Activated CD4-positive, CD25-positive, alpha-beta regulatory T cell treated with anti-CD3 and anti-CD28 coated beads, Interleukin-2, amount 50 U/mL, for 24 hours (primary cell): ENCODE measurements at regions not wholly inside any gene's neighbourhood (a gene's known extent, or its start where the extent isn't known, plus 50 kb on each side); places are given as distances from the start of the nearest gene placed in this dataset.

Experiments
- ATAC-seq, 2 donors: fragments of 150-1000 bp; cut with Tn5 transposase; one replicate each; pipeline ENCODE4 v1.10.0; 2021; ENCODE audit warnings: mild to moderate bottlenecking in 1 of 2, moderate library complexity in 1 of 2

GRCh38 chr13:40230833-40231266 is 435.6 kb downstream of the FOXO1 start:
- ATAC-seq: peak; percentile 46 to 49

- no peak for ATAC-seq
Measured at GRCh38 chr13:40231311-40231710, 435.1 kb downstream of the FOXO1 start.

GRCh38 chr13:40231751-40232150 is 434.7 kb downstream of the FOXO1 start:
- no peak for ATAC-seq

GRCh38 chr13:40232311-40233040 is 434.0 kb downstream of the FOXO1 start:
- ATAC-seq: no peak

- ATAC-seq: no peak
Measured at GRCh38 chr13:40233731-40234195, 432.7 kb downstream of the FOXO1 start.

GRCh38 chr13:40235160-40235796 is 431.2 kb downstream of the FOXO1 start:
- no peak for ATAC-seq

- ATAC-seq: no peak
Measured at GRCh38 chr13:40236566-40237168, 429.8 kb downstream of the FOXO1 start.

- ATAC-seq: no peak
Measured at GRCh38 chr13:40238761-40239160, 427.7 kb downstream of the FOXO1 start.

GRCh38 chr13:40240293-40240692 is 426.1 kb downstream of the FOXO1 start:
- no peak for ATAC-seq

- no peak for ATAC-seq
Measured at GRCh38 chr13:40241125-40241798, 425.2 kb downstream of the FOXO1 start.

- ATAC-seq: no peak
Measured at GRCh38 chr13:40243047-40243446, 423.4 kb downstream of the FOXO1 start.

- no peak for ATAC-seq
Measured at GRCh38 chr13:40243982-40244381, 422.5 kb downstream of the FOXO1 start.

- no peak for ATAC-seq
Measured at GRCh38 chr13:40245567-40245966, 420.9 kb downstream of the FOXO1 start.

GRCh38 chr13:40247845-40248244 is 418.6 kb downstream of the FOXO1 start:
- ATAC-seq: peak; percentile 66 to 80

GRCh38 chr13:40251343-40252032 is 415.0 kb downstream of the FOXO1 start:
- peak; percentile 80 to 84 for ATAC-seq

- no peak for ATAC-seq
Measured at GRCh38 chr13:40252241-40252640, 414.2 kb downstream of the FOXO1 start.

- ATAC-seq: no peak
Measured at GRCh38 chr13:40252676-40253075, 413.8 kb downstream of the FOXO1 start.

- ATAC-seq: no peak
Measured at GRCh38 chr13:40254394-40254793, 412.0 kb downstream of the FOXO1 start.

- no peak for ATAC-seq
Measured at GRCh38 chr13:40255551-40255950, 410.9 kb downstream of the FOXO1 start.

GRCh38 chr13:40259899-40260298 is 406.5 kb downstream of the FOXO1 start:
- no peak for ATAC-seq

- no peak for ATAC-seq
Measured at GRCh38 chr13:40261336-40261735, 405.1 kb downstream of the FOXO1 start.

- ATAC-seq: no peak
Measured at GRCh38 chr13:40261947-40262346, 404.5 kb downstream of the FOXO1 start.

GRCh38 chr13:40269086-40269485 is 397.4 kb downstream of the FOXO1 start:
- no peak for ATAC-seq
